Stimulated activated naive CD8-positive, alpha-beta T cell treated with anti-CD3 and anti-CD28 coated beads, Interleukin-15, amount 100 ng/mL, for 72 hours (primary cell): ENCODE measurements at regions not wholly inside any gene's neighbourhood (a gene's known extent, or its start where the extent isn't known, plus 50 kb on each side); places are given as distances from the start of the nearest gene placed in this dataset.

ENCODE experiments used
- ATAC-seq: fragments of 150-1000 bp; cut with Tn5 transposase; 2 replicates; pipeline ENCODE4 v1.10.0; 2021; ENCODE audit warnings: mild to moderate bottlenecking, moderate library complexity
- DNase-seq, 2 donors: peaks; one replicate each; pipeline ENCODE4 v3.0.0; 2021 to 2022
- H3K27ac Mint-ChIP-seq, 2 donors: one replicate each; pipeline ENCODE4 v1.8.0; 2022; ENCODE audit warnings: mild to moderate bottlenecking in 2 of 2, mixed read lengths in 2 of 2, moderate library complexity in 2 of 2
- H3K27me3 Mint-ChIP-seq: one replicate; pipeline ENCODE4 v1.8.0; 2022; ENCODE audit warnings: mixed read lengths
- H3K4me1 Mint-ChIP-seq: one replicate; pipeline ENCODE4 v1.8.0; 2022; ENCODE audit warnings: mild to moderate bottlenecking, mixed read lengths
- H3K4me3 Mint-ChIP-seq, 2 donors: one replicate each; pipeline ENCODE4 v1.8.0; 2022; ENCODE audit warnings: mild to moderate bottlenecking in 2 of 2, mixed read lengths in 2 of 2, moderate library complexity in 1 of 2
- H3K9me3 Mint-ChIP-seq, 2 donors: one replicate each; pipeline ENCODE4 v1.8.0; 2022; ENCODE audit warnings: mixed read lengths in 2 of 2

DNA sequence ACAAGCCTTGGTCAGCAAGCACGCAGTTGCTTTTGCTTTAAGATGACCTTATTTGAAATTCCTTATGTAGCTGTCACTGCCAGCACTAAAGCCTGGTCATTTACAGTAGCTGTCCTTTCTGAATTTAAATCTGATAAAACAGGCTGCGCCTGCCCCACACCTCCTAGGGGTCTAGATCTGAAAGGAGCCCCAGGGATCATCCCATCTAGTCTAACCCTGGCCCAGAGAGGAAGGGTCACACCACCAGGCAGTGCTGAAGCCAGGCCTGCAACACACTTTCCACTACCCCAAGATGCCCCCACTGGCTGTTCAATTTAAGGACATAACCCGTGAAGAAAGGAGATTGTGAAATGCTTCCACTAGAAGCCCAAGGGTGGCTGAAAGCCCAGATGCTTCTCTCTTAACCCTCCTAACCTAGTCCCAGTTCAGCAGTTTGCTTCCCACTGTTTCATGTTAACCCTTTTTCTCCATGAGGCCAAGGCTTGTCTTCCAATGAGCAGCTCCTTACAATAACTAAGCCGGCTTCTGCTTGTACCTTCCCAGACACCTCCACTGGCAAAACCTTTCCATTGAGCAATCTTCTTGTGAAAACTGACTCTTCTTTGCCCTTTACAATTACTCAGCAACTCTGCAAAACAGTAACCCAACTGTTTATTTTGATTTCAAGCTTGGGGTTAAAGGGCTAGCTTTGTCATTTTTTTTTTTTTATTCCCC, 198.9 kb upstream of the LPP start:
- H3K27ac Mint-ChIP-seq: peak overlapping the region in 1 of 2 donors; percentile 29
- H3K4me1 Mint-ChIP-seq: peaks cover 60% of the 10 kb centered on the region
- H3K27me3 Mint-ChIP-seq: no peaks in the 10 kb centered on the region
- no peak overlapping the region for H3K4me3 Mint-ChIP-seq
- H3K9me3 Mint-ChIP-seq: no peaks in the 10 kb centered on the region
- ATAC-seq (no peak), DNase-seq (no peak)

DNA sequence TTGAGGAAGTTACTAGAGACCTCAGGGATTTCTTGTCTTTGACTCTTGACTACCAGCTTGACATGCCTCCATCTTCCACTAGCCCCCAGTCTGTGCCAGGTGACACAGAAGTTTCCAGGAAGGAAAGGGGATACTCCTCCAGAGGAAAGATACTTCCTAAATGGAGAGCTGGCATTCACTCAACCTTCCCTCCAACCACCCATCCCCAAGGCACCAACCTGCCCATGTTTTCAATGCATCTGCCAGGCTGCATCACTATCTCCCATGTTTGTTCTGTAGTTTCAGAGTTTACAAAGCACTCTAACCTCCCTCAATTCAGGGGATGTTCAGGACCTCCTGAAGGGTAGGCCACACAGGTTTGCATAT, 198.4 kb upstream of the LPP start:
- ATAC-seq: no peak
- H3K27ac Mint-ChIP-seq: no peak overlapping the region
- H3K9me3 Mint-ChIP-seq: no peaks in the 10 kb centered on the region
- H3K4me1 Mint-ChIP-seq: peaks cover 60% of the 10 kb centered on the region
- H3K4me3 Mint-ChIP-seq: no peak overlapping the region
- H3K27me3 Mint-ChIP-seq: no peaks in the 10 kb centered on the region
- no peak for DNase-seq

DNA sequence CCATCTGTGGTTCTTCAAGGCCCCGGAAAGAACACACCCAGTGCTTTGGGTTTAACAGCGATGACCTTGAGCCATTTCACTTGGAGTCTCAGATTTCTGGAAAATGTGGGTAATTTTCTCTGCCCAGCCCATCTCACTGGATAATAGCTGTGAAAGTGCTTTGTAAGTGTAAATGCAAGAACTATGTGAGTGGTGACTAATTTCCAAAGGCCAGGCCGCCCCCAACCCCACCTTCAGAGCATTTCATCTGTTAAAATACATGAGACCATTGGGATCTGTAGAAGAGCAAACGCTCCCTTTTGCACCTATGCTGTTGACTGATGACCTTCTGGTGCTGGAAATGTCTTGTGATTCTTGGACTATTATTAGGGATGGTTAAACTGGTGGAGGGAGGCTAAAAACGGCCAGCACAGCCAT, 196.8 kb upstream of the LPP start:
- Mint-ChIP-seq H3K27ac (no peak overlapping the region), H3K4me3 (no peak overlapping the region), H3K9me3 (no peaks in the 10 kb centered on the region), H3K4me1 (peaks cover 51% of the 10 kb centered on the region), H3K27me3 (no peaks in the 10 kb centered on the region)
- no peak for DNase-seq
- no peak for ATAC-seq

DNA sequence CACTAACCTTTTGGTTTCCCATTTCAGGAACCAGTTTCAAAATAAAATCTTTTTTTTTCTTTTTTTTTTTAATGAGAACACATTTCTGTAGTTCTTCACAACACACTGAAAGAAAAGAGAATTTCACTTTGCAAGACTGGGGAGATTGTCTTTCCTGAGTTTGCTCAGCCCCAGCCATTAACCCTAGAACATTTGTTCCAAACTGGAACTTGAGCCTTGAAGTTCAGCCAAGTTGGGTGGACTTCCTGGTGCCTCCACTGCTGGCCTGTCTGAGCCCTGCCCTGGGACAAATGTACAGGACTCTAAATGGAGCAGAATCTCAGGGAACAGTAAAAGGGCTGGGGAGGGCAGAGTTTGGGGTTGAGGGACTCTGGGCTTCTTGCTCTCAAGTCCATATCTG, 196.4 kb upstream of the LPP start:
- Mint-ChIP-seq H3K27ac (no peak overlapping the region), H3K27me3 (no peaks in the 10 kb centered on the region), H3K4me3 (no peak overlapping the region), H3K9me3 (no peaks in the 10 kb centered on the region), H3K4me1 (peaks cover 51% of the 10 kb centered on the region)
- no peak for DNase-seq
- no peak for ATAC-seq

DNA sequence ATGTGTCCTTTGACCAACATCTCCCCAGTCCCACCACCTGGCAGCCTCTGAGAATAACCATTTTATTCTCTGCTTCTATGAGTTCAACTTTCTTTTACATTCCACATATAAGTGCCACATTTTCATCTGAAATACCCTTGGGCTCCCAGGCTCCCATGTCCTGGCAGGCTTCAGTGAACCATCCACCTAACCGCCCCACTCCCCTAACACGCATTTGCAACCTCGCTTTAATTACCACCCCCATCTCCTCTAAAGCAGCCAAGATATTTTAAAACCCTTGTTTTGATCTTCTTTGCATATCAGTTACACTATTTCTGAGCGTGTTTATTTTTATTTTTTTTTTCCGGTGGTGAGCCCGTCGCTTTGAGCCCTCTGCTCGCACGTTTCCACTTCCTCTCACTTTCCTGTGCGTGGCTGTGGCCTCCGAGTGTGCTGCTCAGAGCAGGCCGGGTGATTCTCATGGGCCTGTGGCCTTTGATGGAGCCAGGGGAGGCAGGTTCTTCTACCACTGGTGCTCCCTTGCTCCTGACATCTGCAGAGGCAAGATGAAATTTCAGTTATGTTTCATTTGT, 195.4 kb upstream of the LPP start:
- ATAC-seq (peak; percentile 69), DNase-seq (peak; percentile 31 to 48)
- peaks cover 47% of the 10 kb centered on the region for H3K4me1 Mint-ChIP-seq
- no peaks in the 10 kb centered on the region for H3K9me3 Mint-ChIP-seq
- H3K27ac Mint-ChIP-seq: peak overlapping the region; percentile 91 to 92
- H3K27me3 Mint-ChIP-seq: no peaks in the 10 kb centered on the region
- peak overlapping the region; percentile 80 for H3K4me3 Mint-ChIP-seq

DNA sequence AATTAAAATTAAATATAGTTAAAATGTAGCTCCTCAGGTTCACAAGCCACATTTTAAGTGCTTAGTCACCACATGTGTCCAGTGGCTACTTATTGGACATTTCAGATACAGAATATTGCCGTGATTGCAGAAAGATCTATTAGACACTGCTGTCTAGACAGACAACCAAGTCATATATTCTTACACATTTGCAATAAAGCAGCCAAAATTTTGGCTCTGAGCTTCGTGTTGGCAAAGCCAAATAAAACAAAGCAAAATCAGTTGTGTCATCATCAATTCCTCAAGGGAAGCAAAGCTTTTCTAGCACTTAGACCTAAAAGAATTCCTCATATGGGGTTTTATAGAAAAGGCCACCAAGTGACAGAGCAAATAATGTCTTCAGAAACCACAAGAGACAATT, 193.1 kb upstream of the LPP start:
- Mint-ChIP-seq H3K4me3 (no peak overlapping the region), H3K9me3 (no peaks in the 10 kb centered on the region), H3K27me3 (no peaks in the 10 kb centered on the region), H3K27ac (no peak overlapping the region), H3K4me1 (peaks cover 40% of the 10 kb centered on the region)
- DNase-seq (no peak), ATAC-seq (no peak)

DNA sequence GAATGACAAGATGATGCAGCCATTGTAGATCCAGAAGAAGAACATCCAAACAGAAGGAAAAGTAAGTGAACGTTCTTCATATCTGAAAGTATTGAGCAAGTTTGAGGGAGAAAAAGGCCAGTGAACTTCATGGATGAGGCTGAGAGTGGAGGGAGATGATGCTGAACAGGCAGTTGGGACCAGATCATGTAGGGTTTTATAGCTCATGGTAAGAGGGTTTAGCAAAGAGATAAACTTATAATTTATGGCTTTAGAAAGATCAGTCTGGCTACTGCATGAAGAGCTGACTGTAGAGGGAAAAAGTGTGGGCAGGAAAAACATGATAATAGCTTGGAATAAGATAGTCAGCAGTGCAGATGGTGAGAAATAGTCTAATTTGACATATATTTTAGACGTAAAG, 192.6 kb upstream of the LPP start:
- peaks cover 35% of the 10 kb centered on the region for H3K4me1 Mint-ChIP-seq
- ATAC-seq: no peak

DNA sequence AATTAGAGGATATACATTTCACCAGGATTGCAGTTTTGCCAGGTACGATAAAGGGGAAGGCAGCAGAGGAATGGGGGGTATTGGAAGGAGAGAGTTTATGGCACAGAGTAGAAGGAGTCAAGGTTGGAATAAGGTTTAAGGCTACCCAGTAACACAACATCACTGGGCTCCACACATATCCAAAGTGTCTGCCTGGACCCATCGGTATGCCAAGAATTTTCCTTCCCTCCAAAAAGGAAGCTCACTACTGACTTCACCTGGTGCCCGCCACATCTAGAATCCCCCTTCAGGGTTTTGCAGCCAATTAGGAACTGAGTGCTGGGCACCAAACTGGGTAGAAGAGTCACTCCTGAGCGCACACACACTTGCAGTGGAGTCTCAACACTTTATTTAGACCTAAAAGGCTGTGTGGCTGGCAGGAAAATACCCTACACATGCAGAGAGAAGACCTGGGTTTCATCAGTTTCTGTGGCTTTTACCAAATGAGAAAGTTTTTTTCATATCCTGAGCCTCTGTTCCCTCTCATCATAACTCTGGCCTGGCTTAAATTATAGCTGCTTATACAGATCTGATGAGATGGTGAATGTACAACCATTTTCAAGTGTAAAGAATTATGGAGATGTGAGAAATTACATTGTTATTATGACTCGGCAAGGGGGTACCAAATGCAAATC, 190.8 kb upstream of the LPP start:
- Mint-ChIP-seq H3K27me3 (no peaks in the 10 kb centered on the region), H3K27ac (peak overlapping the region; percentile 4 to 13), H3K4me3 (peak overlapping the region in 1 of 2 donors; percentile 42), H3K9me3 (no peaks in the 10 kb centered on the region), H3K4me1 (peaks cover 28% of the 10 kb centered on the region)
- ATAC-seq (peak; percentile 95), DNase-seq (peak; percentile 35 to 58)

More for the DNA sequence above, 192.6 kb upstream of the LPP start:
- Mint-ChIP-seq H3K4me3 (no peak overlapping the region), H3K27ac (no peak overlapping the region), H3K27me3 (no peaks in the 10 kb centered on the region), H3K9me3 (no peaks in the 10 kb centered on the region)
- no peak for DNase-seq

DNA sequence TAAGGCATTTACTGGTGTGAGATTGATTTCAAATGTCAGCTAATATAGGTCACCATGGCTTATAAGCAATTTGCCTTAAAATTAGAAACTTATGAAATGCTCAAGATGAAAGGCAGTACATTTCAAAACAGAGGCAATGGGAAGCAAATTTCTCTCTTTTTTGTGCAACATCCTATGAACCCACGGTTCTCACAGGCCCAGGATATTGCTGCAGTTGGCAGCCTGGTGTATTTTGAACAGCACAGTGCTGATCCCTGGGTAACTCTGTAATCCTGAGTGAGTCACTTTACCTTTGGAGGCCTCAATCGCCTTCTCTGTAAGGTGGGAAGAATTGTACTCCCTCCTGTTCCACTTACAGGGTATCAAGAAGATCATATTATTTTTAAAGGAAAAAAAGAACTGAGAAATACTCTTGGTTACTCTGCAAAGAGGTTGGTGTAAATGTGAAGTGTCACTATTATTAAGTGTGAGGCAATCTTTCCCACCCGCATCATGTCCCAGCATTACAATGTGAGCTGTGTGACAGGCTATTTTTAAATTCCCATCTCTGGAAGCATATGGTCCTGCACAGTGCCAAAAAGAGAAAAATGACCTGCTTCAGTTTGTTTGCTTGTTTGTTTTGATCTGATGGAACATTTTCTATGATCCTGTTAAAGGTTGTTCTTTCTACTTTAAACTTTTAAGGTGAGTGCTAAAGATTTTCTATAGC, 190.1 kb upstream of the LPP start:
- DNase-seq: no peak
- peaks cover 27% of the 10 kb centered on the region for H3K4me1 Mint-ChIP-seq
- H3K9me3 Mint-ChIP-seq: no peaks in the 10 kb centered on the region
- H3K27ac Mint-ChIP-seq: peak overlapping the region in 1 of 2 donors; percentile 48
- peak; percentile 35 for ATAC-seq
- H3K27me3 Mint-ChIP-seq: no peaks in the 10 kb centered on the region
- H3K4me3 Mint-ChIP-seq: peak overlapping the region in 1 of 2 donors; percentile 42

DNA sequence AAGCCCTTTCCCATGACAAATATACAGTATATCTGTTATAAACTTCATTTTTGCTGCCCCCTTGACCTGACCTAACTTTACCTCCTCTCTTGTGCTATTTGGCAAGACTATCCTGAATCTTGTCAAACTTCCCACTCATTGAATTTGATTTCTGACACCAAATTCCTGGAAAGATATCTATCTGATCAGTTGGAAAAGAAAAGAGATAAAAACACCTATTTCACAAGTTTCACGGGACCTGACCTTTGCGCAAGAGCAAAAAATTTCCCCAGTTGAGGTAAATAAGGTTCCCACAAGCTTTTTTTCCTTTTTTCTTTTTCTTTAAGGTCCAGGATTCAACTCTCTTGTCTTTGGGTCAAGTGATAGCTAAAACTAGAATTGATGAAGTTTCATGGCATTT, 189.2 kb upstream of the LPP start:
- no peak for ATAC-seq
- H3K4me3 Mint-ChIP-seq: no peak overlapping the region
- DNase-seq: no peak
- H3K4me1 Mint-ChIP-seq: peaks cover 32% of the 10 kb centered on the region
- H3K27ac Mint-ChIP-seq: no peak overlapping the region
- no peaks in the 10 kb centered on the region for H3K27me3 Mint-ChIP-seq
- no peaks in the 10 kb centered on the region for H3K9me3 Mint-ChIP-seq

DNA sequence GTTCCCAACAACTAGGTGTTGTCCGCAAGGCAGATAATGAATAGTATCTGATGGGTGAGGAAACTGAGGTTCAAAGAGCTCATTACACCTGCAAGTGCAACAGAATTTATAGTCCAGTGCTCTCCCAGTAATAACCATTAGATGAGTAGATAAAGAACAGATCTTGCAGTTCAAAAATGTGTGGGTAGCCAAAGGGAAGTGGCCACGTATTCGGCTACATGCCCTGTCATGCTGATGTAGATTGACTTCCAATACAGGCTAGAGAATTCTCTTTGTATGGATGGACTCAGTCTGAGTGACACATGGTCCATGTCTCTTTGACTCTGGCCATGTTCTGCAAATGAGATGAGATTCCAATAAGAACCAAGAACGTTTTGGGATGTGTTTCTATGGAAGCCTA, 187.9 kb upstream of the LPP start:
- Mint-ChIP-seq H3K4me1 (peaks cover 33% of the 10 kb centered on the region), H3K27ac (no peak overlapping the region), H3K4me3 (no peak overlapping the region), H3K9me3 (no peaks in the 10 kb centered on the region), H3K27me3 (no peaks in the 10 kb centered on the region)
- ATAC-seq (no peak), DNase-seq (no peak)

DNA sequence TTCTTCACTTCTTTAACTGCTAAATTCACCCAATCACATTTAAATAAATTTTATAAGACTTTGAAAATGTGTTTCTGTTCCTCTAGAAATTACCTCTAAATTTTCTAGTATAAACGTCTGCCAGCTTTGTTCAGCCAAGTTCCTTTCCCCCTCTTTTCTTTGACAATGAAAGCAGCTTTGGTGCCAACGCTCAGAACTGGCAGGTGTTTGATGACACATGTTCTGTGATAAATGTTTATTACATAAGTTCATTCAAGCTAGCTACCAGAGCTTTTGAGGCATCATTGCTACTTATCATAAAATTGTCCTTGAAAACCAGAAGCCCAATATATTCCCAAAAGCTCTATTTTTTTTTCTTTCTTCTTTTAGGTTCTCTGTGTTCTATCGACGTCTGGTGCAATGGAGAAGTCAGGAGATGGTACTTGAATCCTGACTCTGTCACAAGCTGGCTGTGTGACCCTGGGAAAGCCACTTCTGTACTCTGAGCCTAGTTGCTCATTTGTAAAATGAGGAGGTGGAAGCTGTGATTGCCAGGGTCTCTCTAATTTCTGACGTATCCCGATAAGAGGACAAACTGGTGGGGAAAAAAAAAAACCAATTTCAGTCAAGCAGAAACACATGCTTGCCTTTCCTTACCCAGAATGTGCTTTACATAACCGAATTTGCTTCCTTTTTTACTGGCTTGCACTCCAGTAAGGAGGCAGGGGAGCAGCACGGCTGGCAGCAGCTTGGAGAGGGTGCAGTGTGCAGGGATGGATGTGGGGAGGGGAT, 187.1 kb upstream of the LPP start:
- Mint-ChIP-seq H3K4me1 (peaks cover 40% of the 10 kb centered on the region), H3K4me3 (no peak overlapping the region), H3K27ac (no peak overlapping the region), H3K9me3 (no peaks in the 10 kb centered on the region), H3K27me3 (no peaks in the 10 kb centered on the region)
- DNase-seq (no peak), ATAC-seq (no peak)

DNA sequence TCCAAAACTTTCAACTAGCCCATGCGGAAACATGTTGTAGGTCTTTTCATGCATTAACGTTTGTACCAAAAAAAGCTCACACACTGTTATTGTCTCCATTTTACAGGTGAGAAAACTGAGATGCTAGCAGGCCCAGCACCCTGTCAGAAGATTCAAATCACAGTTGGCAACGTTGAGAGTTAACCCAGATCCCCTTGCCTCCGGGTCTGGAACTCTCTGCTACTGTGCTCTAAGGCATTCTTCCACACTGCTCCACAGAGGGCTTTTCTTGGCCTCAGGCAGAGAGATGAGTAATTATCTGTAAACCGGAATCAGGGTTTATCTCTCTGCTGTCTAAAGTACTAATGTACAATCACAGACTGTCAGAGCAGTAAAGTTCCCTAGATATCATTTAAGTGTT, 186.0 kb upstream of the LPP start:
- no peaks in the 10 kb centered on the region for H3K9me3 Mint-ChIP-seq
- H3K27me3 Mint-ChIP-seq: no peaks in the 10 kb centered on the region
- no peak overlapping the region for H3K4me3 Mint-ChIP-seq
- no peak overlapping the region for H3K27ac Mint-ChIP-seq
- peaks cover 43% of the 10 kb centered on the region for H3K4me1 Mint-ChIP-seq
- no peak for DNase-seq
- no peak for ATAC-seq

DNA sequence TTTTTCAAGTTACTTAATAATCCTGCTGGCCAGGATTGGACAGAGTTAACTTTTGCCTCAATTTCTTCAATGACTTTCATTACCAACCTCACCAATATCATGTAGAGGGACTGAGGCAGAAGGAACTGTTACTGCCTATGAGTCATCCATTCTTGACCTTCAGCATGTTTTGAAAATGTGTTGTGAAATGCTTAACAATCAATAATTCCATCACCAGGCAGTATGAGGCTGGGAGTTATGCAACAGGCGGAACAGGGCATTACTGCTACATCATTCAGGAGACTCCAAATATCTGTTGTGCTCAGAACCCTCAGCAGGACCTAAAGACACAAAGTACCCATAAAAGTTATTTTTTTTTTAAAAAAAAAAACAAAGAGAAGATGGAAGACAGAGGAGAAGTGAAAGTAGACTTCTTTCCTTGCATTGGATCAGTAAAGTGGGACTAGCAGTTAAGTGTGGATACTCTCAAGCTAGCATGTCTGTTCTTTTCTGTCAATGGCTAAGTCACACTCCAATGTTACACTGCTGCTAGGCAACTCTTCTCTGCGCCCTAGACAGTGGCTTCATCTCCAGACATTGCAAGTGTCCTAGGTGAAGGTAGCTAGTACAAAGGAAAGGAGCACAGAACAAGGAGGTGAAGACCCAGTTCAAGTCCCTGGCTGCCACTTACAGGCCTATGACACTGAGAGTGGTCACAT, 184.9 kb upstream of the LPP start:
- peak; percentile 35 for ATAC-seq

DNA sequence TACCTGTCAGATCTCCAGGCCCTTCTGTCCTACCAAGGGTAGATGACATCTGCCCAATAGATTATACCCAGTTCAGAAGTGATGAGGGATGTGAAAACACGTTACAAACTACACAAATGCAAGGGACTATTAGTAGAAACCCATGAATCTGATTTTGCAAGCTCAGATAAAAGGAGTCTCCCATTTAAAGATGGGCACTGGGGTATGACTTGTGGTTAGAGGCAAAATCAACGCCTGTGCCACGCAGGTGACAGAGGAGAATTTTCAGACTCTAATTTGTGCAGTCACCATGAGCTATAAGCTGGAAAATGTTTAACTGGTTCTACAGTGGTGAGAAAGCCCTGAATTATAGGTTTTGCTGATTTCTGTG, 184.4 kb upstream of the LPP start:
- Mint-ChIP-seq H3K4me3 (no peak overlapping the region), H3K9me3 (no peaks in the 10 kb centered on the region), H3K4me1 (peaks cover 59% of the 10 kb centered on the region), H3K27ac (no peak overlapping the region), H3K27me3 (no peaks in the 10 kb centered on the region)
- ATAC-seq: no peak
- no peak for DNase-seq

More for the DNA sequence above, 184.9 kb upstream of the LPP start:
- Mint-ChIP-seq H3K27ac (no peak overlapping the region), H3K4me3 (no peak overlapping the region), H3K27me3 (no peaks in the 10 kb centered on the region), H3K4me1 (peaks cover 54% of the 10 kb centered on the region), H3K9me3 (no peaks in the 10 kb centered on the region)
- DNase-seq: no peak
